Limb (tissue), 2 donors: ENCODE measurements at regions not wholly inside any gene's neighbourhood (a gene's known extent, or its start where the extent isn't known, plus 50 kb on each side); places are given as distances from the start of the nearest gene placed in this dataset.

ENCODE experiments used
- DNase-seq, 2 donors: peaks; one replicate each; pipeline ENCODE4 v3.0.0-alpha.2; 2016; ENCODE audit errors: extremely low spot score in 2 of 2

GRCh38 chr6:9205645-9206044, 770.3 kb upstream of the SLC35B3 start:
- DNase-seq = no peak

- DNase-seq = no peak
Measured at GRCh38 chr6:9204171-9204570, 768.8 kb upstream of the SLC35B3 start.

GRCh38 chr6:9200712-9201111, 765.4 kb upstream of the SLC35B3 start:
- no peak for DNase-seq

- no peak for DNase-seq
Measured at GRCh38 chr6:9197726-9198125, 762.4 kb upstream of the SLC35B3 start.

- no peak for DNase-seq
Measured at GRCh38 chr6:9195322-9195721, 760.0 kb upstream of the SLC35B3 start.

GRCh38 chr6:9192405-9192909, 757.1 kb upstream of the SLC35B3 start:
- no peak for DNase-seq

GRCh38 chr6:9186148-9186547, 750.8 kb upstream of the SLC35B3 start:
- DNase-seq = no peak

GRCh38 chr6:9178071-9178470, 742.7 kb upstream of the SLC35B3 start:
- no peak for DNase-seq

- DNase-seq = no peak
Measured at GRCh38 chr6:9173229-9173628, 737.9 kb upstream of the SLC35B3 start.

GRCh38 chr6:9172096-9172495, 736.8 kb upstream of the SLC35B3 start:
- DNase-seq = no peak

- DNase-seq = no peak
Measured at GRCh38 chr6:9168669-9169068, 733.3 kb upstream of the SLC35B3 start.

GRCh38 chr6:9161731-9162130, 726.4 kb upstream of the SLC35B3 start:
- DNase-seq = no peak

- DNase-seq = no peak
Measured at GRCh38 chr6:9159051-9159450, 723.7 kb upstream of the SLC35B3 start.

GRCh38 chr6:9155836-9156235, 720.5 kb upstream of the SLC35B3 start:
- DNase-seq = no peak

- no peak for DNase-seq
Measured at GRCh38 chr6:9143140-9143539, 707.8 kb upstream of the SLC35B3 start.

GRCh38 chr6:9140951-9141460, 705.7 kb upstream of the SLC35B3 start:
- peak in 1 of 2 donors; percentile 26 for DNase-seq

GRCh38 chr6:9140172-9140571, 704.8 kb upstream of the SLC35B3 start:
- peak in 1 of 2 donors; percentile 51 for DNase-seq

- no peak for DNase-seq
Measured at GRCh38 chr6:9139746-9140145, 704.4 kb upstream of the SLC35B3 start.

GRCh38 chr6:9138936-9139335, 703.6 kb upstream of the SLC35B3 start:
- no peak for DNase-seq

- no peak for DNase-seq
Measured at GRCh38 chr6:9136141-9136822, 700.9 kb upstream of the SLC35B3 start.

GRCh38 chr6:9131616-9132015, 696.3 kb upstream of the SLC35B3 start:
- peak in 1 of 2 donors; percentile 36 for DNase-seq

- DNase-seq = no peak
Measured at GRCh38 chr6:9131201-9131600, 695.9 kb upstream of the SLC35B3 start.

GRCh38 chr6:9128970-9129369, 693.6 kb upstream of the SLC35B3 start:
- no peak for DNase-seq
